Peyer's patch (tissue), 4 donors: ENCODE measurements at regions not wholly inside any gene's neighbourhood (a gene's known extent, or its start where the extent isn't known, plus 50 kb on each side); places are given as distances from the start of the nearest gene placed in this dataset.

Experiments
- POLR2A ChIP-seq, 2 donors: fragments of 450-650 bp; IDR thresholded peaks; one replicate each; pipeline ENCODE4 v1.5.1; 2017; ENCODE audit warnings: antibody characterized with exemption in 2 of 2, mild to moderate bottlenecking in 2 of 2, moderate library complexity in 2 of 2
- TF ChIP-seq, protein P1 (sequence below), 6 experiments: fragments of 450-650 bp in 4 of 6; fragments of 200-600 bp in 2 of 6; sonication (generic) in 1 of 6; IDR thresholded peaks; one replicate each; pipeline ENCODE4 v1.5.1; 2017 to 2019; ENCODE audit warnings: antibody characterized with exemption in 6 of 6, mild to moderate bottlenecking in 3 of 6, moderate library complexity in 1 of 6

DNA sequence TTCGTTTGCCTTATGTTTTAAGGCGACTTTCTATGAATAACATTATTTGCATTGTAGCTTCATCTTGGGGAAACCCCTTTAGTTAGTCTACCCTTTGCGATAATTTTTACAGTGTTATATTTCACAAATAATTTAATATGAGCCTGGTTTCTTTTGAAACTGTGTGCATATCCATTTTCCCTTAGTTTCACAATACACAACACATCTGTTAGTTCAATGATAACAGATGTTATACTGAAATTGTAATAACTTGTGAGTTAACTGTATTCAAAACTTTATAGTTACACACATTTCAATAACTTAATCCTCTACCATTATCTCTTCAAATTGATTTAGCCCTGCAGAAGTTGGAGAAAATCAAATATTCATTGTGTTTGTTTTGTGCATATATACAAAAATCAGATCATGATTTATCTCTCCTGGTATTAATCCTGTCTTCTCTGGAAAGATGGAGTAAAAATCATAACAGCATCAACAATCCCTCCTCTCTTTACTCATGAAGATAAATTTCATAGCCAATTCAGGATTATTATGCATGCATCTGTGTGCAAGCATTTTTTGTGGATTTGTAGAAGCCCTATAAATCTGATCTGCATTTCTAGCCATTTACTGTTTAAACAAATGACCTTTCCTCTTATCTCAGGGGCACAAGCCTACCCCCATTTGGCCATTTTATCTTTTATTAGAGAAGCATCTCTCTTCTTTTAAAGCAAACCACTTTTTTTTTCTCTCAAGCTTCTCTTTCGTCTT, 304.0 kb downstream of the VPS13C start:
- TF ChIP-seq, protein P1, sequence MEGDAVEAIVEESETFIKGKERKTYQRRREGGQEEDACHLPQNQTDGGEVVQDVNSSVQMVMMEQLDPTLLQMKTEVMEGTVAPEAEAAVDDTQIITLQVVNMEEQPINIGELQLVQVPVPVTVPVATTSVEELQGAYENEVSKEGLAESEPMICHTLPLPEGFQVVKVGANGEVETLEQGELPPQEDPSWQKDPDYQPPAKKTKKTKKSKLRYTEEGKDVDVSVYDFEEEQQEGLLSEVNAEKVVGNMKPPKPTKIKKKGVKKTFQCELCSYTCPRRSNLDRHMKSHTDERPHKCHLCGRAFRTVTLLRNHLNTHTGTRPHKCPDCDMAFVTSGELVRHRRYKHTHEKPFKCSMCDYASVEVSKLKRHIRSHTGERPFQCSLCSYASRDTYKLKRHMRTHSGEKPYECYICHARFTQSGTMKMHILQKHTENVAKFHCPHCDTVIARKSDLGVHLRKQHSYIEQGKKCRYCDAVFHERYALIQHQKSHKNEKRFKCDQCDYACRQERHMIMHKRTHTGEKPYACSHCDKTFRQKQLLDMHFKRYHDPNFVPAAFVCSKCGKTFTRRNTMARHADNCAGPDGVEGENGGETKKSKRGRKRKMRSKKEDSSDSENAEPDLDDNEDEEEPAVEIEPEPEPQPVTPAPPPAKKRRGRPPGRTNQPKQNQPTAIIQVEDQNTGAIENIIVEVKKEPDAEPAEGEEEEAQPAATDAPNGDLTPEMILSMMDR (IDR thresholded peaks at IDR 0.05) = no peak
- no peak for TF ChIP-seq POLR2A (IDR thresholded peaks at IDR 0.05)
